SH-SY5Y (cell line): ENCODE measurements at regions not wholly inside any gene's neighbourhood (a gene's known extent, or its start where the extent isn't known, plus 50 kb on each side); places are given as distances from the start of the nearest gene placed in this dataset.

Source experiments
- GATA2 ChIP-seq: IDR thresholded peaks from 2 replicates; pipeline ENCODE4 v1.6.1; 2011; ENCODE audit warnings: mild to moderate bottlenecking, low read depth, low read length
- GATA3 ChIP-seq: IDR thresholded peaks from 2 replicates; pipeline ENCODE4 v1.6.1; 2011; ENCODE audit warnings: low read depth, mild to moderate bottlenecking, low read length, moderate library complexity

GRCh38 chr3:177284383-177284881 lies 87.2 kb upstream of the TBL1XR1 start:
- no peak for TF ChIP-seq GATA2
- no peak for TF ChIP-seq GATA3
